HG03039 (cell line): ENCODE measurements at regions not wholly inside any gene's neighbourhood (a gene's known extent, or its start where the extent isn't known, plus 50 kb on each side); places are given as distances from the start of the nearest gene placed in this dataset.

ENCODE experiments used
- ATAC-seq: cut with Tn5 transposase; IDR thresholded peaks from one replicate; pipeline ENCODE4 v1.9.1; 2021; ENCODE audit warnings: mild to moderate bottlenecking, moderate library complexity; ENCODE audit not compliant: unreplicated experiment

DNA sequence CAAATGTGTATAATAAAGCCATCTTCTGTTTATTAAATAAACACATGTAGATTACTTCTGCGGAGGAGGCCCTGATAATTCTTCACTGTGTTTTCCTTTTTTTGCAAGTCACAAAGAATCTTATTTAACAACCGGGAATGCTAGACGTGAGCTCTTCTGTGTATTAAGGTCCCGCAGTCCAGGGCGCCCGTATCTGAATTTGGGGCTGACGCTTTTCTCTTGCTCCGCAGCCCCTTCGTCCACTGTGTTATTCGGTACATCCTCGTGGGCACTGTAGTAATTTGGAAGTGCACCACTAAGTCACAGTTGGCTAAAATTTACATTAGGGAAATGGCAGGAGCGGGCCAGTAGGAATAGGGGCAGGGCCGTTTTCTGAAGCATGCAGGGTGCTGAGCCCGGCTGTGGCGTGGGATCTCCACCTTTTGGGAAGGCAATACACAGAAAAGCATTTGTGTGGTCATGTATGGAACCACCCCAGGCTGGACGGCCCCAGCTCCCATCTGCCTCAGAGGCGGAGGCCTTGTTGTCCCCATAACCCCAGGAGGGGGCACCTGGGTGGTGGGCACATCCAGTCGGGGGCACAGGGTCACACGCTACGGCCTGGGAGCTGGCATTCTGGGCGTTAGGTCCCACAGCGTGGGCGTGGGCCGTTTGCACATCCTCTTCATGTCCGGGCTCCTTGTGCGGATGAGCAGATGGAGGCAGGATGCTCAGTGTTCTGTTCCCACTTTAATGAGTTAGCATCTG lies 258.7 kb upstream of the IRX4 start:
- ATAC-seq, result no peak

DNA sequence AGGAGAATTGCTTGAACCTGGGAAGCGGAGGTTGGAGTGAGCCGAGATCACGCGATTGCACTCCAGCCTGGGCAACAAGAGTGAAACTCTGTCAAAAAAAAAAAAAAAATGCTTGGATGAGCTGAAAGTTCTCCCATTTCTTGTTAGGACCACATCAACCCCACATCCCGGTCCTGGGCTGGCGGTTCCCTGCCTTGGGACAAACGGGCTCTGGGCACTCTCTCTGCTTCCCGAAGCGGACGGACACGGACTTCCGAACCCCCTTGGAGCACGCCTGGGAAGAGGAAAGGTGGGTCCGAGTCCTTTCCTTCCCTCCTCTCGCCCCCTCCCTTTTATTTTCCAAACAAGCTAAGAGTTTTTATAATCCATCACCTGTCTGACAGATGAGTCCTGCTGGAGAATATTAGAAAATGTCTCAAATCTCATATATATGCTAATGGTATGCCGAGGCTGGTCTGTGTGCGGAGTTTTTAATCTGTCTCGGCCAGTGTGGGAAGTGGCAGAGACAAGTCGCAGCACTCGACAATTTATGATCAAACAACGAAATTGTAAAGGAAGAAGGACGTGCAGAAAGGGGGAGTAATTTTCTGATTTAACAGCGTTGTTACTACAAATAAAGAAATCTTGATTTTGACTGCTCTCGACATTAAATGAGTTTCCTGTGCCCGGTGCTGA lies 257.9 kb upstream of the IRX4 start:
- no peak for ATAC-seq

DNA sequence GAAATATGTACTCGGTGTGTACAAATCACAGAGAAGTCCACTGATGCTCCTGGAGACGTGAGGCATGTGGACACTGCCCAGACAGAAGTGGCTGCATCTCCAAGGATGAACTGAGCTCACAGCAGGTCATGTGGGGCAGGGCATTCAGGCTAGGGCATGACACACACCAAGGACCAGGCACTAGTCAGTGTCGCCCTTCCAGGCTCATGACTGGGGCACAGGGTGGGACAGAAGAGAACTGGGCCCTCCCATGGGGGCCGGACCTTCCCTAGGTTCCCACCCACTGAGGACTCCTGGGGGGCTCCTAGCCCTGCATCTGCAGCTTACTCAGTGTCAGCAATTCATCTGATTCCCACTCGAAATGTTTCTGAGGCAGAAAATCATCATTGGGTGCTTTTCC lies 256.8 kb upstream of the IRX4 start:
- no peak for ATAC-seq

DNA sequence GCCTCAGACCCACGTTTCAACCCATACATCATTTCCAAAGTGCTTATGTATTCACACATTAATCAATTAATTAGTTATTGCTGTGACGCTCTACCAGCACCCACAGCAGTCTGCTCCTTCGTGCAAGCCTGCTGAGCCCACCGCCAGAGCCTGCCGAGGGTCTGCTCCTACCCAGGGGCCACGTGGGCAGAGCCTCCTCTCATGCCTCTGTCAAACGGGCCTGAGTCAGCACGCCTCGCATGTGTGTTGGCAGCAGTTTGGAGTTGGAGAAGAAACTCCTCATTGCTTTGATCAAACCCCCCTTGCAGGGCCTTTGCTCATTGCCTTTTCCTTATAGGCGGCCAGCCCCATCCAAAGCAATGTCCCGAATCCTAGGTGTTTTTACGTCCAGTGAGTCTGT lies 256.2 kb upstream of the IRX4 start:
- no peak for ATAC-seq

DNA sequence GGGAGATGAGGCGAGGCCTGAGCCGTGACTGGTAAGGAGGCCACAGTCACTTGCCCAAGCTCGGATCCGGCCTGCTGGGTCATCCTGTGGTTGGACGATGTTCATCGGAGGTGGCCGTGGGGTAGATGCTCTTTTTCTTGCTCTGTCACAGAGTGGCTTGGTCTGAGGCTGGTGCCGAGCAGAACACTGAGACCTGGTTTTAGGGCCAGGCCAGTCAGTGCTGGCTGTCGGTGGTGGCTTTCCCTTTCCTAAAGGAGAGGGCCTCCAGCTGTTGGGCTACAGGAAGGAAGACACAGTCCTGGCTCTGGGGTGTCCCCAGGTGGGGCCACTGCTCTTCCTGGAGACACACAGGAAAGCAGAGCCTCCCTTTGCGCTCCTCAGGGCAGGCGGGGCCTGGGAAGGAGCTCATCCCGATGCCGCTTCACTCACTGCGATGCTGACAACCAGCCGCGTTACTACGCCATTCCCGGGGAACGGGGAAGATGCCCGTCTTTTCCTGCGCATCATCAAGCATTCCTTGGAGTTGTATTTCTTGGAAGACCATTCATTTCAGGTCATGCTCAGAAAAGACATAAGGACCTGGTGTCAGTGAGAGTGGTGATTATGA lies 254.8 kb upstream of the IRX4 start:
- ATAC-seq, result no peak

DNA sequence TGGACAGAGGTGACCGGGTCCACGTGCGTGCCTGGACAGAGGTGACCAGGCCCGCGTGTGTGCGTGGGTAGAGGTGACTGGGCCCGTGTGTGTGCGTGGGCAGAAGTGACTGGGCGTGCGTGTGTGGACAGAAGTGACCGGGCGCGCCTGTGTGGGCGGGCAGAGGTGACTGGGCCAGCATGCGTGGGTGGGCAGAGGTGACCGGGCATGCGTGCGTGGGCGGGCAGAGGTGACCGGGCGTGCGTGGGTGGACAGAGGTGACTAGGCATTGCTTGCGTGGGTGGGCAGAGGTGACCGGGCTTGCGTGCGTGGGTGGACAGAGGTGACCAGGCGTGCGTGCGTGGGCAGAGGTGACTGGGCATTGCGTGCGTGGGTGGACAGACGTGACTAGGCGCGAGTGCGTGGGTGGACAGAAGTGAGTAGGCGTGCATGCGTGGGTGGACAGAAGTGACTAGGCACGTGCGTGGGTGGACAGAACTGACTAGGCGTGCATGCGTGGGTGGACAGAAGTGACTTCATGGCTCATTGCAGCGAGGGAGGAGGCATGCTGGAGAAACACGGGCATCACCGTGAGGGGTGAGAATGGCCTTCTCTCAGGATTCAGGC lies 254.1 kb upstream of the IRX4 start:
- no peak for ATAC-seq

DNA sequence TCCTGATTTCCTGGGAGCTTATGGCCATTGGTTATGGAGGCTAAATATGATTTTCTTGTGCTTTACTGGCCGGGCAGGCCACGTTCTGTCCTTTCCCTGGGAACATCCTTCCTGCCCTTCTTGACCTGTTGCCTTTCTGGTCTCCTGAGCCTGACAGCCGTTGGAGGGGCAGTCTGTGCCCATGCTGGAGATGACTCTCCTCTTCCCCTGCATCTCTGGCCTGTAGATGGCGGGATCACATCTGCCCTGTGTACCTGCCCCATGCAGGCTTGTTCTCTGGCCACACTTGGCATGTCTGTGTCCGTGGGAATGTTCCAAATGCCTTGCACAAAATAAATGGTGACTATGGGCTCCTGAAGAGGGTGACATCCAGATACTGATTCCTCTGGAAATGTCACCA lies 253.1 kb upstream of the IRX4 start:
- no peak for ATAC-seq

DNA sequence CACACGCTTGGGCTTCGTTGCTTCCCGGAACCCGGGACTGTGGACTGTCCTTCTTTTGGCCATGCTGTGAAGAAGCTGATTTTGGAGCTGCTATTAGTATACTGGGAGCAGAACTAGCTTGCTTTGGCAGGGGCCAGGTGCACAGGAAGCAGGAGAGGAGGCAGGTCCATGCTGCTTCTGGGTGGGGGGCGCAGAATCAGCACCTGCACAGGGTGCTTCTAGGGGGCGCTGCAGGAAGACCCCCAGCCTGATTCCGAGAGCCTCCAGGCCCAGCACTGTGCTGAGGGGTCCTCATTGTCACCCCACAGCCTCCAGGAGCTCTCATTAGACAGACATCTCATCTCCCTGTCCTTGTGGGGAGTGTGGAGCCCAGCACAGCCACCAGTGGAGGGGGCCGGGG lies 252.6 kb upstream of the IRX4 start:
- ATAC-seq, result no peak

DNA sequence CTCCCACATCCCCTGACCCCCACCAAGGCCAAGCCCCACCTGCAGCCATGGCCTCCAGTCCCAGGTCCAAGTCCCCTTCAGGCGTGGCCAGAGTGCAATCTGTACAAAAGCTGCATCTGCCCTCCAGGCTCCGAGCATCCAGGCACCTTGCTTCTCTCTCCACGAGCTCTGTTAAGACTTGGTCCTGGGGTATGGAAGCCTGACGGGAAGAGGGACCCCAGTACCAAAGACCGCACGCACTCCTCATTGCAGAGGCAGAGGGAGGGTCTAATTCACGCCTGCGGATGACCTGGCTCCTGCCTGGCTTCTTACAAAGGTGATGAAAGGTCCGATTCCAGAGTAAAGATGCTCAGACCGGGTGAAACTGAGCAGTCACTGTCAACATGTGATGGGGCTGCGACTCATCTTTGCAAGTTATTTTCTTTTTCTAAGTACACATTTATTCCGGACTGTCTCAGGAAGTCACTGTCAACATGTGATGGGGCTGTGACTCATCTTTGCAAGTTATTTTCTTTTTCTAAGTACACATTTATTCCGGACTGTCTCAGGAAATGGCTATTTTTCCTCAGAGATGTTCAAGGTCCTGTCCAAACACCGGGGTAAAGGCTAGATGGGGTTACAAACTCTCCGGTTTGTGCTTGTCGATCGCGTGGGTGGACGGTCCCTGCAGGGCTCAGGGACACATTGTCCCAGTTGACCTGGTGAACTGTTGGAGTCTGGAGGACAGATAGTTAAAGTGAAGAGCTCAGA lies 252.0 kb upstream of the IRX4 start:
- no peak for ATAC-seq

DNA sequence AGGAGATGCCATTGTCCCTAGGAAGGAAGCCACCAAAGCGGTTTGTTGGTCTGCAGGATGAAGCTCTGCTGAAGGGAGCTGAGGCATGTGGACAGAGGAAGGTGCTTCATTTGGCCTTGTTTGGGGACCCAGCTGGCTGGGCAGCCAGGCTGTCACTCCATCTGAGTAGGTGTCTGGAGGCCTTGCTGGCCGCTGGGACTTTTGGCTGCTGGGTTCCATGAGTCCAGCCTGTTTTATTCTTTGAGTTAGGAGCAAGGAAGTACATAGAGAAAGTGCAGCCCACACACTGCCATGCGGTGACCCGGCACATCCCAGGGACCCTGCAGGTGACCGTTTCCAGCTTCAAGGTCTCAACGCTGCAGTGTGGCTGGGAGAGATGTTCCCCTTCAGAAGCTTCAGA lies 251.2 kb upstream of the IRX4 start:
- ATAC-seq, result no peak

DNA sequence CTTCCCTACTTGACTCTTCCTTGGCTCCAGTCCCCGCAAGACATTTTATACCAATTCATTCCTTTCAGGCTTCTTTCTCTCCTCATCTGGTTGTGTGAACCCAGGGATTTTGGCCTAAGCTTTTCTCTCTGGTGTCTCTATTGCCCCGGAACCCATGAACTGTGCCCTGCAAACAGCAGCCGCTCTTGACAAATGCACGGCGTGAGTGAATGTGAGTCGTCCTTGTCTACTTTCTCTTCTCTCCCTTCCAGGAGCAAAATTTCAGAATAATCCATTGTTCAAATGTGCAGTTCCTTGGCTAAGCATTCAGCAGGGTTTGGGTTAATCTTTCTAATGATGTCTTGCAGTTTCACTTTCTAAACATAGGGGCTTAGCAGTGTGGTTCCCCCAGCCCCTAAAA lies 250.4 kb upstream of the IRX4 start:
- no peak for ATAC-seq

DNA sequence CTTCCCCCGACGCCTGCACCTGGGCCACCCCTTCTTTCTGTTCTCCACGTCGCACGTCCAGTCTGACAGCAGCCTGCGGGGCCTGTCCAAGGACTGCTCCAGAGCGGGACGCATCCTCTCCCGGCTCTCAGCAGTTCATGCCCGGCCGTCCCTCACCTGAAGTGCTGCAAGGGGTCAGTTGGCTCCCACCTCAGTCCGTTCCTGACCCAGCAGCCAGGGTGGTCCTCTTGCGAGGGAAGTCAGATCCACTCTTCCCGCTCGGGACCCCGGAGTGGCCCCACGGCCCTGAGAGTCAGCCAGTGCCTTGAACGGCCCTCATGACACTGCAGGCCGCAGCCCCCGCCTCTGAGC lies 249.7 kb upstream of the IRX4 start:
- ATAC-seq, result no peak

DNA sequence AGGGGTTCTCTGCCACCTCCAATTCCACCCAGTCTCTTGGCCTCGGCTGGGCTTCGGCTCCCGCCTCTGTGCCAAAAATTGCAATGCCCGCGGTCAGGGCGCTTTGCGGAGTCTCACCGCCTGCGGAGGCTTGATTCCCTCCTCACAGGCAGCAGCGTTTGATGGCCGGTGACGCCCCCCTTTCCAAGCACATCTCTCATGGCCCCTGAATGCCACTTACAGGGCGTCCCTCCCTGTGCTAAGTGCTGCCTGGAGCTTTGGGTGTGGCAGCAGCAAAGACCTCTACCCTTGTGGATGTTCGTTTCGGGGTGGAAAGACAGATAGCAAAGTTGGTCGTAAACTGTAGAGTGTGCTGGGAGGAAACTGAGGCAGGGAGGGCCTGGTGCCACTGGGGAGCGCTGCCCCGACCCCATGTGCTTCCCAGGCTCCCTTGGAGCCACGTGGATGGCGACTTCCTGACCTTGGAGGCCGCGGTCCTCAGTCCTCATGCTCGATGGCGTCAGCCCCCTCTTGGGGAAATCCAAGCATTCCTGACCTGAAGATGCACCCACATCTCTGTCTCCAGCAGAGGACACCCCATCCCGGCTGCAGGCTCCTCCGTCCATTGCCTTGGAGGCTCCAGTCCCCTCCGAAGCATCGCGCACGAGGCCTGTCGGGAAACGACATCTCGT lies 249.2 kb upstream of the IRX4 start:
- ATAC-seq, result no peak

DNA sequence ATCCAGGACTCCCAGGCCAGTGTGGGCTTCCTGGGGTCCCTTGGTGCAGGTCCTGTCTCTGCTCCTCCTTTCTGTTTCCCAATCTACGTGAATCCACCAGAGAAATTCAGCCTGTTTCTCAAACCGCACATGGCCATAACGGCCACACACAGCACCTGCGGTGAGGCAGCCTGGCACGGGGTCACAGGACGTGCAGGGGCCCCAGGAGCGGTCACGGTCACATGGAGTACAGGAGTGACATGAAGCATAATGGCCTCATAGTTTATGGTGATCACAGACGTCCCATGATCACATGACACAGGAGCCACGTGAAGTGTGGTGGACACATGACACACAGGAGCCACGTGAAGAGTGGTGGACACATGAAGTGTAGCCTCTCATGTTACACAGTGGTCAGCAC lies 248.5 kb upstream of the IRX4 start:
- no peak for ATAC-seq

DNA sequence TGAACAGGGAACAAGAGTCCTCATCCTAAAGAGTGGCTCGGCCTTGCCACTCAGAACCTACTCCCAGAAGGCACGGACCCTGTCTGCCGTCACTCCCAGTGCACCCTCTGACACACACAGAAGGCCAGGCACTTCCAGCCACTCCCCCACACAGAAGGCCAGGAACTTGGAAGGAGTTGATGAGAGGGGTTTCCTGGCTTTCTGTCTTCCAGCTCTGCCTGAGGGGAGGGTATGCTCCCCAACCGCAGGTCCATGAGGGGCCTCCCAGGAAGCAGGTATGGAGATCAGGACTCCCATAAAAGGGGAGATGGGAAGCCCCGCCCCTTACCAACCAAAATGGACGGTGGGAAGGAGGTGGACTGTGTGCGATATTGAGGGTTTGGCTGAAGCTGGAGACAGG lies 247.6 kb upstream of the IRX4 start:
- no peak for ATAC-seq

DNA sequence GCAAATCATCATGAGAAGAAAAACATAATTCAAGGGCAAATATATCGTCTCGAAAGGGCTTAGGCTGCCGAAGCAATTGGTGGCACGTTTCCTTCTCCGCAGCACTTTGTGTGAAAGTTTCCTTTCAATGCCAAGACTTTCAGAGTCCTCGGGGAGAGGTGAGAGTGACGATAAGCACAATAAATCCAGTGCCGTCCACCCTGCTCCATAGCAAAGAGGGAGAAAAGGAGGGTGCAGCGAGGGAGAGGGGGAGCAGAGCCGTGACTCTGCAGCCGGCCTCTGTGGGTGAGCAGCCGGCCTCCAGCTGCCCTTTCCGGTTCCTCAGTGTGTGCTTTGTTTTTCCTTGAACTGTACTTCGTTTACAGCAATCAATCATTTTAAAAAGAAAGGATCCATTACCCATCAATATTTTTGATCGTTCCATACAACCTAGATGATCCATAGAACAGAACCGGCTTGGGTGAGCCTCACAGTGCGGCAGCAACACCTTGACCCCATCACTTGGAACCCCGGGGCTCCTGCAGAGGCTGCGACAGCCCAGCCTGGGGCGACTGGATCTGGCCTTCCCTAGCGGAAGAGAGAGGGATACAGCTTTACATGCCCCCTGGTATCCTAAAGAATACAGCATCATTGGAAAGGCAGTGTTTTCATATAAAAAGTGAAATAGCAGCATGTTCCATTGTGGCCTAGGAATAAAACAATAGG lies 247.0 kb upstream of the IRX4 start:
- ATAC-seq, result no peak

DNA sequence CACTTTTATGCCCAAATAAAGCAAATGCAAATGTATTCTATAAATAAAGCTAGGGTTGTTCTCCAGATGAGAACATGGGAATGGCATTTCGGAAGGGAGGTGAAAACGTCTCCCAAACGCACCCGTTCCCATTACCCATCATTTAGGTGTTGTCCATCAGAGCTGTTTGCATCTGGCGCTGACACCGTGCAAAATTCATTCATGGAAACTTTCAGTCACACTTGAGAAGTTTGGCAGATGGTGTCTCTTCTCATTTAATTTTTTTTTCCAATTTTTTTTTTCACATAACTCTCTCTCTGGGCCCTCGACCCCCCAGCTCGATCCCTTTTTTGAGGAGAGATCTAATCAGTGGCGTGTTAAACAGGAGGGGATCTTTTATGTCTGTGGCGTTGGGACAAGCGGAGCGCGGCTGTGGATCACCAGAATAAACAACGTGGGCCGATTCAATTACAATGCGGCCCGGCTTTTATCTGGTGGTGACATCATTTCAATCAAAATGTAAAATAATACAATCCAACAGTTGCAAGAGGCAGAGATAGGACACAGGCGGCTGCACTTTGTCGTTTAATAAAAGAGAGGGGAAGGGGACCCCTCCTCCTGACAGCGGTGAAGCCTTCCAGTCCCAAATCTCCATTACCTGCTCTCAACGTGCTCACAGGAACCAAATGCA lies 246.1 kb upstream of the IRX4 start:
- ATAC-seq, result no peak

DNA sequence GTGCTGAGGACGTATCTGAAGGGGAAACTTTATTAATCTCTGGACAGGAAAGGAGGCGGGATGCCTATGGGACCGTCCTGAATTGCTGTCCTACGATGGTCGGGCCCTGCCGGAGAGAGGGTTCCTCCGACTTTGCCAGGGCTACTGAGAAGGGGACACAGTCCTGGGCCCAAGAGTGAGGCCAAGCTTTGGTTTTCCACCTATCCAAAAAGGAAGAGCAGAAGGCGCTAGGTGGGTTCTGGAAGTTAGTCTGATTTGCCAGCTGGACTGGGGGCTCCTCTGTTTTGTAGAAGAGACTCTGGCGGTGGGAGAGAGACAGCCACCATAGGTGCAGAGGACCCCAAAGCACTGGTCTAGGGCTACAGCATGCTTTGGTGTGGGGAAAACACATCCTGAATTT lies 243.8 kb upstream of the IRX4 start:
- ATAC-seq, result no peak

DNA sequence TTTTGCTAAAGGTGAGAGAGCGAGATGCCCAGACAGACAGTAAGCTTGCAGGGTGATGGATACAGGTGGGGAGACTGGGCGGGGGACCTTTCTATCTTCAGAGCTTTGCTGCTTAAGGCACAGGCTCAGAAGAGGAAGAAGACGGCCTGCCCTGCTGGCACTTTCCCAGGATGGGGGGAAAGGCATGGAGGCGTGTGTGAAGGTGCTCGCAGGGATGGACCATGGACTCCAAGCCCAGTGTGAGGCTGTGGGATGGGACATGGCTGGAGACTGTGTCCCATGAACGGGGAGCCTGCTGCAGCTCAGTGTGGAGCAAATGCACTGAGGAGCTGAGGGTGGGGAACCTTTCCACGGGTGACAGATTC lies 243.2 kb upstream of the IRX4 start:
- ATAC-seq, result no peak
